ENCODE measurements at regions not wholly inside any gene's neighbourhood (a gene's known extent, or its start where the extent isn't known, plus 50 kb on each side); places are given as distances from the start of the nearest gene placed in this dataset.

DNA sequence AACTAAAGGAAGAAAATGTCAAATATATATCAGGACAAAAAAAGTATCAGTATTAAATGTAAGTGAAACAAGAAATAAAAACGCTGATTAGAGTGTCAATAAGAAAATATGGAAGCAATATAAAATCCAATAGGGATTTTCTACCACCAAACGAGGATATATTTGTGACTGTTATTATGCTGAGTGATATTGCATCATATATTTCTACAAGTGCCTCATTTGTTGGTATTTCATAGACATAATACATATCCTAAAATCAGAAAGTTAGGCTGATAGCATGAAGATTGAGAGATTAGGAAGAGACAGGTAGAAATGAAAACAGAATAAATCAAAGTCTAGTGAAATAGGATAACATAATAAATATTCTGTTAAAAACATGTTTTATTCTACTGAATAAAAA, 429.2 kb upstream of the IRAK1BP1 start:
- TF ChIP-seq POLR2A (IDR thresholded peaks at IDR 0.05; ENCODE audit: low read depth, low read length) (no peak), TAF1 (IDR thresholded peaks at IDR 0.05; ENCODE audit: low read depth, low read length) (no peak)
